ENCODE measurements at regions not wholly inside any gene's neighbourhood (a gene's known extent, or its start where the extent isn't known, plus 50 kb on each side); places are given as distances from the start of the nearest gene placed in this dataset.

DNA sequence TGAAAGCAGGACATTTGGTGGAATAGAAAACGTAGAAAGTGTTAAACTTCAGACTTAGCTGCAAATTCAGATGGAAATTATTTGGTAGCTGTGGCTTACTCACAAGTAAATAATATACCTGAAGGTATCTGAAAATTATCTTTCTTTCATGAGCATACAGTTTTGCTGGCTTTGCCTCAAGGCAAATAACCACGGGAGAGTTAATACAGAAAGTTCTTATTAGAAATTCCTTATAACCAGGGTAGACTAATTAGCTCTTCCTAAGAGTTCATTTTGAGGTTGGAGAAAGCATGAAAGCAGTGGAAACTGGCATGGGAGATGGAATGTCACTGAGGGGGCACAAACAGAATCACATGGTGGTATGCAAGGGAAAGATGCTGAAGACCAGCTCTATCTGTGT is 217.5 kb downstream of the CD83 start:
- DNase-seq = no peak

DNA sequence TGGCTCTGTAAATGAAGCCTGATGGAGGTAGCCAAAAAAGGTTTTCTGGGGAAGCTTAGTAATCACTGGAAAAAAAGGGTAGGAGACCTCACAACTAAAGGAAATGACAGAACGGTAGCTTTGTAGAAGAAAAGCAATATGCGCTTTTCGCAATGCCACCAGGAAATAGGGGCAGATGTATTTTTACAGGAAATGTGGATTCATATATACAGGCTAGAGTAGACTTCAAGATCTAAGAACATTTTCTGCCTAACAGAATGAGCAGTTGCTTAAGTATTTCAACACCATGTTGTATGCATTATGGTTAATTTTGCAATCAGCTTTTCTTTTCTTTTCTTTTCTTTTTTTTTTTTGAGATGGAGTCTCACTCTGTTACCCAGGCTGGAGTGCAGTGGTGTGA is 219.6 kb downstream of the CD83 start:
- no peak for DNase-seq

DNA sequence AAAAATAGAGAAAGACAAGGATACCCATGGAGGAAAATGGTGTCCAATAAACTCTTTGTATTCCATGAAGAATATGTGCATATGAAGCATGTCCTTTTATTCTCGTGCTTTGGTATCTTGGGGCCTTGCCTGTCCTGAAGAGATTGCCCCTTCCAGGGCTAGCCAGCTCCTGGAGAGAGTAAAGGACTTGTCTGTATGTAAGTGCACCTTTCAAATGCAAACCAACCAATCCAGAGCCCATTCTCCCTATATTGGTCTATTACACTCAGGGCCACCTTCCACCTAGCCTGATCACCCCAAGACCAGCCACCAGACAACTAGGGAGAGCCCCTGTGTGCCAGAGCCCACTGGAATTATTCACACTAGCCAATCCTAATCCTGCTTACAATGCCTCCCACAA is 221.6 kb downstream of the CD83 start:
- DNase-seq = no peak

DNA sequence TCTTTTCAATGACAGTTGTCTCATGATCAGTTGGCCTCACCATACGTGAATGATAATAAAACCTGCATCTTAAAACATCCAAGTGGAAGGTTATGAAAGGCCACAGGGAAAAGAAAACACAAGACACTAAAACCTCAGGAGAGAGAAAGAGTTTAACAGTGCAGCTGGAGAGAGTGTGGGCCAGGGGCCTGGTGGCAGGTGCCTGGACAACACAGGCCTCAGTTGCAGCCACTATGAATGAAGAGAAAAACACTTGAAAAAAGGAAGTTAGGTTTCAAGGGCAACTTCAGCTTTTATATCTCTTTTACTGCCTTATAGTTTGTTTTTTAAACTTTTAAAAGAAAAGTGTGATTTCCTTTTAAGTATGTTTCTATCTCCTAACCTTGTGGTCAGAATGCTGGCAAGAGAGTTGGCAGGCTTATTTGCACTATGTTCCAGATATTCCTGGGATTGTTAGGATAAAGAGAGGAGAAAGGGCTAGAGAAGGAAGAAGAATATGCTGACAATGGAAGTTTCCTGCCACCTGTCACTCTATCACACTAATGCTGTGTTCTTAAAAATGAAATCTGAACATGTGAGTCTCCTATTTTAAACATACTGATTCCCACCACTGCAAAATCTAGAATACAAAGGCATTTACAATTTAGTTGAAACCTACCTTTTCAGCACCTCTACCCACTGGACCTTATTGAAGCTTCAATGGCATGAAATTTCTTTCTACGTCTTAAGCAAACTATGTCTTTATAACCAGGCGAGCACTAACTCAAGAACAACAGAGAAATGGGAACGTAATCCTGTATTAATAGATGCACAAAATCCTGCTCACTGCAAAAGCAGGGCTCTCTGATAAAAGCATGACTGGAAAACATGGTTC is 222.4 kb downstream of the CD83 start:
- no peak for DNase-seq

DNA sequence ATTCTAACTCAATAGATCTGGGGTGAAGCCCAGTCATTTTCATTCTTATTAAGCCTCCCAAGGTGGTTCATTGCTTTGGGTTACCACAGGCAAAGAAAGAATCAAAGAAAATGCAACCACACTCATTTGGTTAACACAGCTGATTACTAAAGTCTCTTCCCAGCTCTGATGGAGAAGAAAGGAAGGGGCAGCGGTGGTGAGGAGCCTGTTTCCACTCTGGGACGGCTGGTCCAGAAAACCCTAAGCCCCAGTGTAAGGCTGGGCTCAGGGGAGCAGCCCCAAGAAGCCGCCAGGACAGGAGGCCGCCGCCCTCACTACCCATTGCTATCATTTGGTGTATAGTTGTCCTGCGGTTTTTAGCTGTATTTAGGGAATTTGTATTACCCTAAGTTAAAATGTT is 226.9 kb downstream of the CD83 start:
- no peak for DNase-seq

DNA sequence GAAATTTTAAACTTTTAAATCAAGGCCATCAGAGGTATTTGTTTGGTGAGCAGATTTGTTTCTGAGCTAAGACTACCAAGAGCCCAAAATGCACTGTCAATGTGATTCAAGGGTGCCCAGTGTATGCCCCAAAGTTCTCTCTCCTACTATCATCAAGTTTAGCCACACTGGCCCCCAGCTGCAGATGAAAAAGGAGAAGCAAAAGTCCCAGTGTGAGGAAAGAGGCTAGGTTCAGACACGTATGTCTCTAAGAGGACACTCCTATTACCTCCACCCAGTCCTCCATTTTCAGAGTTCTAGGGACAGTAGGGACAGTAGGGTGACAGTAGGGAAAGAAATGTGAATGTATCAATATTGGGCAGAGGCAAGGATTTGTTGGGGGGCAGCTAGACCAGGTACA is 230.8 kb downstream of the CD83 start:
- no peak for DNase-seq

DNA sequence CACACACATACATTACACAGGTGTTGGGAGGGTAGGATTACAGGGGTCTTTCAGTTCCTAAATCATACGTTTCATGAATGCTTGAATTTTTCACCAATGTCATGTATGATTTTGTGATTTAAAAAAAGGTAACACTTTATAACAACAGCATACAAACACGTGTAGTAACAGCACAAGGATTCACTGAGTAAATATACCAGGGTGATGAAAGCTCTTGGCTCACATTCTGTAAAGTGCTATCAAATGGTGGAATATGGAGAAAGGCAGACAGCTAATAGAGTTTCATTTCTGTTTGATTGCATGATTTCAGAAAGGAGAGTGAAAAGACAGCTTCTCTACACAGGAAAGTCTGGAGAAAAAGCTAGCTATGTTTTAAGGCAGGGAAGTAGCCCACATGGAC is 231.9 kb downstream of the CD83 start:
- no peak for DNase-seq

DNA sequence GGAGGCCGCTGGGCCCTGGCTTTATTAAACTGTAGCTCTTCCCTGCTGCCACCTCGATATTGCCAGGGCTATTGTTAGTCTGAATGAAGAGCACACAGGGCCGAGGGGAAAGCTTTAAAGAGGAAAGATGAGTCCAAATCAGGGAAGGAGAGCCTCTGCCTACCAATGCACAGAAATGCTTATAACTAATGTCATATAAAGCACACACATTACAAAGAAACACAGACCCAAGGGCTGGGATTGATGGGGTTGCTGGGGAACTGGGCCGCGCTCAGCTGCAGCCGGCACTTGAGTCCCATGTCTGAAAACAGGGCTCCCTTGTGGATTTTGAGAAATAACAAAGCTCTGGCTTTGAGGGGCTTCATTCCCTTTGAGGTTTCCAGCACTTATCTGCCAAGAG is 232.6 kb downstream of the CD83 start:
- DNase-seq = no peak

DNA sequence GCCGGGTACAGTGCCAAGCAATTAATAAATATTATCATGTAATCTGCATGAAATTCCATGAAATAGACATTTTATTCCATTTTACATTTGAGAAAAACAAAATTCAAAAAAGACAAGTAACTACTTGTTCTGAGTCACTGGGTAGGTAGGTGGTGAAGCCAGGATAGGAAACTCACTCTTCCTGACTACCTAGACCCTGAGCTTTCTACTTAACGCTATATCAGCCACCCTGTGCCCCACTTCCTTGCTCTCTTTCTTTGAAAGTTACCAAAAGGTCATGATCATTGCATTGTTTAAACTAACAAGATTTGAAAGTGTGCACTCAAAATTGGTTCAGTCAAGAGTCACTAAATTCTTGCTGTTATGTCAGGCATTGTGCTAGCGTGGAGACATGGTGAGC is 235.7 kb downstream of the CD83 start:
- DNase-seq = no peak

DNA sequence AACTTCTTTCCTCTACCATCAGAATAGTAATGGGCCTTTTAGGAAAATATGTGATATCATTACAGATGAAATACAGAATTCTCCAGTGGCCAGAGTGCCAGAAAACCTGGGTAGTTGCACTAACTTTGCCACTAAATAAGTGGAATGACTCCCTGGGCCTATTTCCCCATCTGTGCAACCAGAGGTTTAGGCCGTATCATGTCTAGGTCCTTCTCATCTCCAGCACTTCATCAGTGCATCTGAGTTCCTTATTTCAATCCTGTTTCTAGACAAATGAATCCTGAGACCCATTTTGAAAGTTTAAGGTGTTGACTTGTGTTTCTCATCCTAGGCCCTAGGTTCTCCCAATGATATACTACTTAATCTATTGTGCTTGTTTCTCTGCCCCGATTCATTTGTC is 236.2 kb downstream of the CD83 start:
- DNase-seq = no peak

DNA sequence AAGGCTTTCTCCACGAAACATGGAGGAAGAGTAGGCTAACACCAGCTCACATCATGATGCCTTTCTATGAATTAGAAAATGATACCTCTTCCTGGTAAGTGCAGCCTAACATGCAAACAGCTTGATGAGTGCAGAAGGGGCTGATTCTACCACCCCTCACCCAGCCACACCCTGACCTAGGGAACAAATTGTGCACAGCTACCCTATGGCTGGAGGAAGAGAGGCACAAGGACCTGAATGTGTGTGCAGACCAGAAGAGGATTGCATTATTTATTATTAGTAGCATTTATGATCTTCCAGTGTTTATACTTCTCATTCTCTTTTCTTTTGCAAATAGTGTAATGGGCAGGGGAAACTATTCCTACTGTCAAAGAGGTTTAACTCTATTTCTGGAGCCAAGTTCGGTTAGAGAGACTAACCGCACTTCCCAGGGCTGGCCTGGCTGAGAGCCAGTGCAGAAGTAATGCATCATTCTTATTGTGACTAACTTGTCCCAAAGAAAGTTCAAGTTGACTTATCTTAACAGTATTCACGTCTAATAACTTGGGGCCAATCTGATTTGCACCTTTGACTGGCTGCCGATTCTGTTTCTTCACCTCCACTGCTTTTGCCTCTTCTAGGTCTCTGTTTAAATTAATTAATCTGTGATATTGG is 237.5 kb downstream of the CD83 start:
- DNase-seq = no peak

DNA sequence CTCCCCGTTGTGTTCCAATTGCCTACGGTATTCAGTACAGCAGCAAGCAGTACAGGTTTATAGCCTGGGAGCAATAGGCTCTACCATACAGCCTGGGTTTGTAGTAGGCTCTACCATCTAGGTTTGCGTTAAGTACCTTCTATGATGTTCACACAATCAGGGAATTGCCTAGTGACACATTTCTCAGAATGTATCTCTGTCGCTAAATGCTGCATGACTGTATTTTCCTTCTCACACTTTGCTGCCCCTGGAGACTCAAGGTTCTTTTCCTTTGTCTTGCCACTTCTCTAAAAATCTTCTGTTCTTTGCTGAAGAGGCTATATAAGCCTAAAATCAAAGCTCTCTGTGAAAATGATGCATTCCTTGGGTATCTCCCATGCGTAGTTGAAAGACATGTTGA is 241.9 kb downstream of the CD83 start:
- no peak for DNase-seq

DNA sequence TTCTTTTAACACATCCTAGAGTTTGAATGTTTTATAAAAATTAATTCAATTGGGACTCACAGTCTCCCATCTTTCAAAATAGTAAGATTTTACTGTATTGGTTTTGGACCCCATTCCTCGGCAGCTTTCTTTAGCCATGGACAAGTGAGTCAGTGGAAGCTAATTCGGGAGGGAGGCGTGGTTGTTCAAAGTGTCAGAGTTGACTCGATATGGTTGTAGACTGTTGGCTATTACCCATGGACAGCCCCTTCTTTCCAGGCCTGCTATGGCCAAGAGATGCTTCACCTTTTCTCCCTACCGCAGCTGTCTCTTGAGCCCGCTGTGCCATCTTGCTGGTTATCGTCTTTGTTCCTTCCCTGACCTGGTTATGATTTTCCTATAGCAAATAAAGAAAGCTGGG is 243.0 kb downstream of the CD83 start:
- no peak for DNase-seq

DNA sequence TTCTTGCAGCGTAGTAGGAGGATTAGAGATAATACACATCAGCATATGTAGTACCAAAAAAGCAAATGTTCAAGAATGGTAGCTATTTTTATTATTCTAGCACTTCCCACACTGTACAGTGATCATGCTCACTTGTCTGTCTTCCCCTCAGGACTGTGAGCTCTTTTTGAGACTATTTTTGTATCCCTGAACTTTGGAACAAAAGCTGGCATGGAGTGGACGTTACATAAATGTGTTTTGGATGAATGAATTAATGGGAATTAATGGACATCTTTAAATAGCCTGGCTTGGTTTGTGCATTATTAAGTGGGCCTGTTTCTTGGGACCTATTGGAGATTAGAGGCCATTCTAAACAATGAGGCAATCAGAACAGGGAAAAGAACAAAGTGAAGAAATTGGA is 243.7 kb downstream of the CD83 start:
- DNase-seq = no peak

DNA sequence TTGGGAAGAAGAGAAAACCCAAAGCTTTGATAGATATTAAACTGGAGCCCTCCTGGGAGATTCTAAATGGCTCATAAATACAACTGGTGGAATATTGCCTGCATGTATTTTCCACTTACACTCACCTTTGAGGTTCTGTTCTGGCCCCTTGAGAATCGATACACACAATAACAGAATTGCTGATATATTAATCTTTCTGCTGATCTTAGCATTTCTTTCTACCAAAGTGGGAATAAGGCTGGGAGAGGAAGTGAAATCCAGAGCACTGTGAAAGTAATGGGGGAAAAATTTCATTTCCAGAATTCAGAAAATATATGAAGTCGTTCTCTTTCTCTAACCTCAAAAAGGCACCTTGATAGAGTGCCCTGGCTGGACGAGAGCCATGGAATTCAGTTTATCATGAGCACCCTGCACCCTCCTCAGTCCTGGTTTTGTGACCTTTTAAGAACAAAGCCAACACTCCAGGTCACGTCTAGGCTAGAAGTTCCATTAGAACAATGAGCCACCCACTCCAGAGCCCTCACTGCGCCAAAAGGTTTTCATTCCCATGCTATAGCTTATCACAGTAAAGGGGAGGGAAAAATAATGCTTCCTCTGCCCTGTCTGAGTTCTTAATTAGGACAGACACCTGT is 244.5 kb downstream of the CD83 start:
- DNase-seq = no peak

DNA sequence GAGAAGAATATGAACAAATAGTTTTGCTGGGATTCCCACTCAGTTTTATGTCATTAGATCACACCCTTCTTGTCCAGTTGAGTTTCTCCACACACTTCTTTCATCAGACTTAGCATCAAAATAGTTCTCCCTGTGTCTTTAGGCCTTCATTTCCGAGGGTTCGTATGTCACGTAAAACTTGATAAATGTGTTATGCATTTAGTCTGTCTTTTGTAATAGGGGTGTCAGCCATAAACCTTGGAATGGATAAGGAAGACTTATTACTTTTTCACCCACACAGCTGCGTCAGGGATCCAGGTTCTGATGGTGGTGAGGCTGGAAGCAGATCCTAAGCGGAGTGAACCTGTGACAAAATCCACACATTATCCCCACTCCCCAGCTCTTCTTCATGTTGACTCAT is 246.8 kb downstream of the CD83 start:
- DNase-seq = no peak

DNA sequence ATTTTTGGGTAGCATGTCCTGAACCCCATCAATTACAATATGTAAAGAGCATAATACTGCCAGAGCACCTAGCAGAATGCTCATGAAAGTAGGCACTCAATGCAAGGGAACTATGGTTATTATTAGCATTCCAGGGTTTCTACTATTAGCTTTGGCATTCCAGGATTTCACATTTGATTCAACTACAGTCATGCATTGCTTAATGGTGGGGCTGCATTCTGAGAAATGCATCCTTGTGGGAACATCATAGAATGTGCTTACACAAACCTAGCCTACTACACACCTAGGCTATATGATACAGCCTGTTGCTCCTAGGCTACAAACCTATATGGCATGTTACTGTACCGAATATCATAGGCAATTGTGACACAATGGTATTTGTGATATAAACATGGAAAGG is 247.8 kb downstream of the CD83 start:
- no peak for DNase-seq

DNA sequence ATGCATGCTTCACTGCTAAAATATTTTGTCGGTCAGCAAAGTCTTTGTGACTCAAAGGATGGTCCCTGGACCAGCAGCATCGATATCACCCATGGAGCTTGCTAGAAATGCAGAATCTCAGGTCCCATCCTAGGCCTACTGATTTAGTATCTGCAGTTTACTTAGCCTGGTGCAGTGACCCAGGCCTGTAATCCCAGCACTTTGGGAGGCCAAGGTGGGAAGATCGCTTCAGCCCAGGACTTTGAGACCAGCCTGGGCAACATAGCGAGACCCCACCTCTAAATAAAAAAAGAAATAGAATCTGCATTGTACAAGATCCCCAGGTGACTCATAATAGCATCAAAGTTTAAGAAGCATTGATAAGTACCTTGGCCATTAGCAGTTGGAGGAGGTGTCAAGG is 248.7 kb downstream of the CD83 start:
- no peak for DNase-seq

DNA sequence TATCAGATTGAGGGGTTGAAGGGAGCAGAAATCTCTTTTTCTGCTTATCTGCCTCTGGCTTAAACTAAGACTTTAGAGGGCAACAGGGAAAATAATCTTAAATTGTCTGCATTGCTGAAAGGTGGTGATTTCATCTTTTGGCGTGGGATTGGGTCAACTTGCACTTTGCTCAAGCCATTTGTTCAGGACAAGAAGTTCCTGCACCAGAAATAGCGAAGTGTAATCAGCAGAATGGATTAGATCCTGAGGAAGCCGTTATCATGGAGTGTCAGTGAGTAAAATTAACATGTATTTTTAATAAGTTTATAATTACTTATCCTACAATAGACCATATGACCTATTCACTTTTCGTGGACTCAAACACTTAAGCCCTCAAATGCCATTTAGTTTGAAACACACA is 249.3 kb downstream of the CD83 start:
- DNase-seq = no peak

DNA sequence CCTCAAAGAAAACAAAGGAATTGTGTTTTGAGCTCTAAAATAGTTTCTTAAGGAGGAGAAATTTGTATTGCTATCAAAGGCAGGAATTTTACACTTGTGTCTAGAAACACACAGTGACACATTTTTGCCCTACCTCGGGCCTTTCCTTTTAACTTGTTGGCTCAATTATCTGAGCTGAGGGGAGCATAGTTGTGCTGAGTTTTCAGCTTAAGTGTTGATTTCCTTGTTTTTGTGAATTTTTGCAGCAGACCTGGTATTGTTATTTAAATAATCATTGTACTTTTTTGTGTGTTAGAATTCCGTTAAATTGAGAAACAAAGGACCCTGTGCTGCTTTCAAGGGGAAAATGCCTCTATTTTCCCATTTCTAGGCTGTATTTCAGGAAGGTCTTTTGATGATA is 249.7 kb downstream of the CD83 start:
- DNase-seq = no peak

DNA sequence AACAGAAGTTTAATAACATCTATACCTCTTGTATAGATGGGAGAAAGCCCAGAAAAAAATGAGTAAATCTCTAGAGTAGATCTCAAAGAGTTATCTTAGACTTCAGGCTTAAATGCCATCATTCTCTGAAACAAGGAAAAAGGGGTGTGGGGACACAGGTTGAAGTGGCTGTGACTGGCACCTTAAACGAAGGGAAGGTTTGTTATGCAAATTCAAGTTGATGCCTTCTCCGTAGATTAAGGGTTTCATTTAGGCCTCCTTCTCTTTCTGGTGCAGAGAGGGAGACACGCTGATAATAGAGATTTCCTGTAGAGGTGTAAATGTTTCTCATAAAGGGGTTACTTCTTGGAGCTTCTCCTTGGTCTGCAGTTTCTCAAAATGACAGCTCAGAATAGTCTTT is 252.1 kb downstream of the CD83 start:
- no peak for DNase-seq

DNA sequence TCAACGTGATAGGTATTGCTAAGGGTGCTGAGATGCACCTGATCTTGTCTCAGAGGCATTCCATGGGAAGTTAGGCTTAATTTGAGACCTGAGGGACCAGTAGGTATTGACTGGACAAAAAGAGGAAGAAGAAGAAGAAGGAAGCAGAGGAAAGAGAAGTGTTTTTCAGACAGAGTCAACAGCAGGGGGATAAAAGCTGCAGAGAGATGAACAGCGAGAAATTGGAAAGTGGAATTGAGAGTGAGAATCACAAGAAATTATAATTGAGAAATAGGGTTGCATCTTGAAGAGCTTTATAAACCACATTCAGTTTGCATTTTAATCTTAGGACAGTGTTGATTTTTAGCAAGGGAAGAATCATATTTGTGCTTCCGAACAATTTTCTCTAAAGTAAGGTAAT is 254.0 kb downstream of the CD83 start:
- no peak for DNase-seq

DNA sequence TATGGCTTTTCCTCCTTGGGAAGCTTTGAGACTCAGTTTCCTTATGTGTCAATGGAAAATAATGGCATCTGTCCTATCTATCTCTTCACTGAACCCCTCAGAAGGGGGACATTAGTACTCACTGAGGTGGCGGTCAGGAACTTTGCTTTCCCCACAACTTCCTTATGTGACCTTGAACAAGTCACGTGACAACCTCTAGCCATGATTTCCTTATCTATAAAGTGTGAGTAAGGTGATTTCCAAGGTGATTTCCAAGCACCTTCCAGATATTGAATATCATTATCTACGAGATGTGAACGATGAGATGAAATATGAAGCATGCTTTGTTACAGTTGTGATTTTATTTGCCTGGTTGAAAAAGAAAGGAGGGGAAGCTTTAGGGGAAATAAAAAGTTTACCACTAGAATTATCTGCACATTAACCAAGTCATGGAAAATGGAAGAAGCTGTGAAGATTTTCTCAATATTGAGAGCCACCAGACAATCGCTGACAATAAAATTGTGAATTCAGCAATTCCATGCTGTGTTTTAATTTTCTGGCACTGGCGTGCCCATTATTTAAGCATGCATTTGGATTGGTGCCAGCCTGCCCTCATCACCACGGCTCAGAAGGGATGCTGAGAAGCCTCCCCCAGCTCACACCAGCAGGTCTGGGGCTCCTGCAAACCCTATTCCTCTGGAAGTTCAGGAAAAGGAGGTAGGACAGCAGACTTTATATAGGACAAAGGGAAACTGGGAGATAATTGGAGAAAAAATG is 255.3 kb downstream of the CD83 start:
- peak; percentile 2 to 16 for DNase-seq
